Uterus (tissue), 2 donors: ENCODE measurements at regions not wholly inside any gene's neighbourhood (a gene's known extent, or its start where the extent isn't known, plus 50 kb on each side); places are given as distances from the start of the nearest gene placed in this dataset.
"Not testable (repeated sequence)": the region's sequence is repeated elsewhere in the genome, so short reads cannot be mapped to it uniquely, and the experiment has no call there.

Experiments used
- CTCF ChIP-seq, 4 experiments: fragments of 200-600 bp in 2 of 4; fragments of 450-650 bp in 2 of 4; sonication (generic) in 2 of 4; IDR thresholded peaks; one replicate each; pipeline ENCODE4 v1.5.1; 2016 to 2019; ENCODE audit warnings: antibody characterized with exemption in 4 of 4, mild to moderate bottlenecking in 2 of 4, moderate library complexity in 1 of 4
- POLR2A ChIP-seq, 2 donors: fragments of 450-650 bp; IDR thresholded peaks; one replicate each; pipeline ENCODE4 v1.6.1; 2016; ENCODE audit warnings: antibody characterized with exemption in 2 of 2, mild to moderate bottlenecking in 1 of 2, moderate library complexity in 1 of 2

DNA sequence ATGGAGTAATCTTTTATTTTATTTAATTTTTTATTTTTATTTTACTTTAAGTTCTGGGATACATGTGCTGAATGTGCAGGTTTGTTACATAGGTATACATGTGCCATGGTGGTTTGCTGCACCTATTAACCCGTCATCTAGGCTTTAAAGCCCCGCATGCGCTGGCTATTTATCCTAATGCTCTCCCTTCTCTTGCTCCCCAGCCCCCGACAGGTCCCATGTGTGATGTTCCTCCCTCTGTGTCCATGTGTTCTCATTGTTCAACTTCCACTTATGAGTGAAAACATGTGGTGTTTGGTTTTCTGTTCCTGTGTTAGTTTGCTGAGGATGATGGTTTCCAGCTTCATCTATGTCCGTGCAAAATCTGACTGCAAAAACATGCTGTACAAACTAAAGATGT lies 142.5 kb downstream of the OTOL1 start:
- not testable (repeated sequence) for TF ChIP-seq CTCF, POLR2A (IDR thresholded peaks at IDR 0.05)
